GM12878 (cell line): ENCODE measurements at regions not wholly inside any gene's neighbourhood (a gene's known extent, or its start where the extent isn't known, plus 50 kb on each side); places are given as distances from the start of the nearest gene placed in this dataset.
"Not testable (repeated sequence)": the region's sequence is repeated elsewhere in the genome, so short reads cannot be mapped to it uniquely, and the experiment has no call there.

ENCODE experiments used
- ATAC-seq: fragments of 200-7000 bp; cut with Tn5 transposase; 3 replicates; pipeline ENCODE4 v1.9.1; 2020; ENCODE audit warnings: mild to moderate bottlenecking, moderate library complexity
- BruUV-seq: library from RNA; stranded (reverse); fragments of 400-500 nt; replicated peaks from 2 replicates; lab custom pipeline; 2021; lab: Mats Ljungman, UMichigan
- CTCF ChIA-PET: fragments of 300-600 bp; sonication (Branson Sonifier 250); formaldehyde crosslinking; extraction: SDS; loops from one replicate; lab custom pipeline; 2021; ENCODE audit warnings: inconsistent platforms; lab: Yijun Ruan, JAX
- POLR2A ChIA-PET: fragments of 350-600 bp; formaldehyde crosslinking; extraction: SDS; loops from one replicate; lab custom pipeline; 2021; ENCODE audit warnings: inconsistent platforms; lab: Charles Lee
- RAD21 ChIA-PET: fragments of 300-600 bp; sonication (Branson Sonifier 250); formaldehyde crosslinking; loops from one replicate; lab custom pipeline; 2023; ENCODE audit warnings: antibody characterized with exemption; ENCODE audit not compliant: unreplicated experiment; lab: Charles Lee
- SMC1A ChIA-PET: fragments of 300-600 bp; sonication (Branson Sonifier 250); formaldehyde crosslinking; loops from one replicate; lab custom pipeline; 2023; ENCODE audit not compliant: unreplicated experiment, uncharacterized antibody; lab: Charles Lee
- DNase-seq: peaks from one replicate; pipeline ENCODE4 v3.0.0-alpha.2; 2011; ENCODE audit warnings: low read depth, low spot score
- FAIRE-seq: peaks from 3 replicates; lab custom pipeline; 2011; peaks lifted over from hg19 to GRCh38; lab: Jason Lieb, UNC
- H2AFZ ChIP-seq: 2 replicates; pipeline ENCODE4 v1.6.0; 2011; ENCODE audit warnings: low read depth, low read length, control low read depth; ENCODE audit not compliant: control insufficient read depth
- H3K27ac ChIP-seq: 2 replicates; pipeline ENCODE4 v1.5.1; 2011; ENCODE audit warnings: control low read depth; ENCODE audit not compliant: control insufficient read depth, insufficient read depth
- H3K27me3 ChIP-seq, 2 experiments: replicated peaks in 1 of 2; 2 replicates each; pipeline versions ENCODE4 v1.6.0 to v1.6.1; 2011; ENCODE audit warnings: low read length in 1 of 2; ENCODE audit not compliant: control insufficient read depth in 2 of 2, insufficient read depth in 2 of 2
- H3K36me3 ChIP-seq, 2 experiments: 2 replicates each; pipeline ENCODE4 v1.5.1; 2011; ENCODE audit warnings: low read length in 1 of 2; ENCODE audit not compliant: control insufficient read depth in 2 of 2, insufficient read depth in 2 of 2
- H3K4me1 ChIP-seq: 2 replicates; pipeline ENCODE4 v1.6.1; 2011; ENCODE audit warnings: mild to moderate bottlenecking, low read length, moderate library complexity, mixed read lengths; ENCODE audit not compliant: control insufficient read depth, insufficient read depth
- H3K4me2 ChIP-seq: 2 replicates; pipeline ENCODE4 v1.6.0; 2011; ENCODE audit warnings: control low read depth; ENCODE audit not compliant: control insufficient read depth, insufficient read depth
- H3K4me3 ChIP-seq: fragments of 200-600 bp; sonication (generic); 2 replicates; pipeline ENCODE4 v1.5.1; 2016
- H3K79me2 ChIP-seq: 2 replicates; pipeline ENCODE4 v1.6.0; 2011; ENCODE audit warnings: low read length; ENCODE audit not compliant: control insufficient read depth, insufficient read depth
- H3K9ac ChIP-seq: 2 replicates; pipeline ENCODE4 v1.8.0; 2011; ENCODE audit warnings: low read length, control low read depth, mixed read lengths; ENCODE audit not compliant: control insufficient read depth, insufficient read depth
- H3K9me3 ChIP-seq: replicated peaks from 3 replicates; pipeline ENCODE4 v1.5.1; 2011; ENCODE audit warnings: mild to moderate bottlenecking, low read length; ENCODE audit not compliant: control insufficient read depth, insufficient read depth
- H4K20me1 ChIP-seq: 2 replicates; pipeline ENCODE4 v1.6.0; 2011; ENCODE audit not compliant: control insufficient read depth, insufficient read depth
- JUNB ChIP-seq: IDR thresholded peaks from 2 replicates; pipeline ENCODE4 v1.6.1; 2016; ENCODE audit warnings: antibody characterized with exemption, mild to moderate bottlenecking
- MEF2A ChIP-seq: IDR thresholded peaks from 2 replicates; pipeline ENCODE4 v1.6.1; 2011; ENCODE audit warnings: low read depth, mild to moderate bottlenecking, low read length, moderate library complexity; ENCODE audit not compliant: insufficient read depth
- WGBS: methylation state at CpG from one replicate; pipeline ENCODE4 v1.1.6; 2016; ENCODE audit warnings: low lambda C conversion rate; ENCODE audit not compliant: insufficient replicate concordance, insufficient coverage; ENCODE audit errors: missing lambda C conversion rate; 5-methylcytosine and 5-hydroxymethylcytosine counted together
- in situ Hi-C: fragments of 300-500 bp; cut with MboI; formaldehyde crosslinking; loops from 9 replicates; pipeline ENCODE4 v1.14.3; 2018; ENCODE audit warnings: mixed read lengths
- intact Hi-C: fragments of 100-400 bp; cut with micrococcal nuclease; formaldehyde crosslinking; loops from one replicate; pipeline ENCODE4 v1.14.2; 2022; ENCODE audit not compliant: unreplicated experiment

DNA sequence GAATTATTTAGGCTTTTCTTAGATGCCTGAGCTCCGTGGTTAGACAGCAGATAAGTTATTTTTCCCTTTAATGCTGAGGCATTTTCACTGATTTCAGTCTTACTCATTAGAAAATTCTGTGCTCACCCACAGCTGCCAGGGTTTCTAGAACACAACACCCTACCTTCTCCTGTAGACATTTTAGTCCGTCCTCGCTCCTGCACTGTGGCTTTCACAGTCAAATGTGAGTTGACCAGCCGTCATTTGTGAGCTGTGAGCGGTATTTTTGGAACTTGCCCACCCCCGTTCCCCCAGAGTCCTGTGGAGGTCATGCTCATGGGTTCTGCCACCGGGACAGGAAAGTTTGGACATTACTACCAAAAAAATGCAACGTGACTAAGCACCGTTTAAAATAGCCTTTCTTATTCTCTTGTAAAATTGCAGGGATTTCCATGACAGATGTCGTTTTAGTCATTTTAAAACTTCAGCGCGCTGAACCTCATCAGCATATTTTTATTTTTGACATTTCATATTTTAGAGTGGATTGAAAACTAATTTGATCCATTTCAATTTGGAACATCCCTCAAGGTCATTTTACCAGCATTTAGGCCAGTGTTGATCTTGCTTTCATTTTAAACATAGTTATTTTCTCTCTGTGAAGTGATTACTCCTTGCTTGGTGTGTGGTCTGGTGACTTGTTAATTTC lies 249.6 kb upstream of the PLGLB2 start:
- H3K79me2 ChIP-seq, H3K4me1 ChIP-seq, DNase-seq, H4K20me1 ChIP-seq, BruUV-seq, RAD21 ChIA-PET, H3K27me3 ChIP-seq, H2AFZ ChIP-seq, H3K4me3 ChIP-seq, intact Hi-C loops, POLR2A ChIA-PET, H3K9ac ChIP-seq, H3K27ac ChIP-seq, H3K9me3 ChIP-seq, H3K36me3 ChIP-seq, SMC1A ChIA-PET, H3K4me2 ChIP-seq, CTCF ChIA-PET: not testable (repeated sequence)
- in situ Hi-C loops = loop anchor here (25.0 kb wide), 1 partner anchor 514 kb away; the partner anchor contains the start of gene RNU2-63P
- FAIRE-seq = peak; percentile 84
- TF ChIP-seq JUNB (peak; percentile 19; the same call in 1 of the 2 replicates), MEF2A (0 out of 2 replicates have a peak, but pooled peaks have one; percentile 17)
- WGBS = 2% methylated on average over 6 of the region's 12 CpGs
- peak; percentile 83 for ATAC-seq

DNA sequence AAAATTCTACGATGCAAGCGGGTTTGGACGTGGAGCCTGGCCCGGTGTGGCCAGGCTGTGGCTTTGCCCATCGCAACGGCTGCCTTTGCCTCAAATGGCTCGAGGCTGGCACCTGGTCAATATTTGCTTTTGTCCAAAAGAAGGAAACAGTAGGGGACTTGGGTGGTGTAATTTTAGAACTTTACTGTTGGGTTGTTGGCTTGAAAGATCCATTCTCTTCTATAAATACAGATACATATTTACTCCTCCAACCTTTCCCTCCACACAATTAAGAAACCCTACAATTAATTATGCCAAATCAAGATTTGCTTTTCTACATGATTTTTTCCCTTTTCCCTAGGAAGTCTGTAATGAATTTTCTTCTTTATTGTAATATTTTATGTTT lies 249.0 kb upstream of the PLGLB2 start:
- DNase-seq, H2AFZ ChIP-seq, H3K9ac ChIP-seq, H3K36me3 ChIP-seq, H3K79me2 ChIP-seq, CTCF ChIA-PET, BruUV-seq, RAD21 ChIA-PET, SMC1A ChIA-PET, ATAC-seq, H3K4me1 ChIP-seq, H3K27ac ChIP-seq, FAIRE-seq, POLR2A ChIA-PET, H3K9me3 ChIP-seq, intact Hi-C loops, H3K4me2 ChIP-seq, H3K4me3 ChIP-seq, H4K20me1 ChIP-seq, H3K27me3 ChIP-seq: not testable (repeated sequence)
- WGBS = no CpG with 5 or more reads among the region's 7 CpGs
- in situ Hi-C loops = loop anchor here (25.0 kb wide), 1 partner anchor 513 kb away; the partner anchor contains the start of gene RNU2-63P

DNA sequence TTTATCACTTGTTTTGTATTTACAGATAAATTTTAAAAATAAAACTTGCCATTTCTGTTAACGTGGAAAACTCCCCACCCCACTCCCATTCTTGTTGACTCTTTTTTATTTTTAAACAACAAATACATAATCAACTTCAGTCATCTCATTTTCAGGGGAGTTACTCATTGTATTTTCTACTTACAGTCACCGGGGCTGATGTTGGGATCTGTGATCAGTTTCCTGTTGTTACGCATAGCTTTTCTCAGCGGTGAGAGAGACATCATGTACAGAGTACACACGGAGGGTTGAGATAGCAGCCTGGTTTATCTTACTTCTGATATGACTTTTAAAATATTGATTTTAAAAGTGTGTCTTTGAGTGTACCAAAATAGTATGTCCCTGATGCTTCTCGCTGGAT lies 248.0 kb upstream of the PLGLB2 start:
- H3K4me2 ChIP-seq, ATAC-seq, RAD21 ChIA-PET, H3K27ac ChIP-seq, H3K79me2 ChIP-seq, CTCF ChIA-PET, H3K4me1 ChIP-seq, SMC1A ChIA-PET, H3K36me3 ChIP-seq, intact Hi-C loops, H4K20me1 ChIP-seq, BruUV-seq, DNase-seq, H3K4me3 ChIP-seq, H2AFZ ChIP-seq, H3K9me3 ChIP-seq, H3K9ac ChIP-seq, FAIRE-seq, H3K27me3 ChIP-seq, POLR2A ChIA-PET: not testable (repeated sequence)
- 78% methylated on average over 2 of the region's 6 CpGs for WGBS
- in situ Hi-C loops = loop anchor here (25.0 kb wide), 1 partner anchor 512 kb away; the partner anchor contains the start of gene RNU2-63P

DNA sequence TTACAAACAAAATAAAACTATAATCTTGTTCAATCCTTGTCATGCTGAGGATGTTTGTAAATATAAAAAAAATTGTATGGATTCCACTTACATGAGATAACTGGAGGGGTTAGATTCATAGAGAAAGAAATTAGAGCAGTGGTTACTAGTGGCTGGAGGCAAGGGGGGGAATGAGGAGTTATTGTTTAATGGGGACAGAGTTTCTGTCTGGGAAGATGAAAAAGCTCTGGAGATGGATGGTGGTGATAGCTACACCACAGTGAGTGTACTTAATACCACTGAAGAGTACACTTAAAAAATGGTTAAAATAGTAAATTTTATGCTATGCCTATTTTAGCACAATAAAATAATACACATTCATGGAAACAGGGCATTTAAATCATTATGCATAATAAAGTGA lies 247.5 kb upstream of the PLGLB2 start:
- H3K36me3 ChIP-seq, H3K4me3 ChIP-seq, in situ Hi-C loops, H3K27ac ChIP-seq, RAD21 ChIA-PET, FAIRE-seq, H2AFZ ChIP-seq, H3K9me3 ChIP-seq, H3K4me2 ChIP-seq, ATAC-seq, H3K9ac ChIP-seq, H3K27me3 ChIP-seq, SMC1A ChIA-PET, BruUV-seq, CTCF ChIA-PET, H4K20me1 ChIP-seq, intact Hi-C loops, H3K79me2 ChIP-seq, H3K4me1 ChIP-seq, POLR2A ChIA-PET, DNase-seq: not testable (repeated sequence)
